NCI-H146 treated with DMSO at 0.1 percent for 48 hours (cell line): ENCODE measurements at regions not wholly inside any gene's neighbourhood (a gene's known extent, or its start where the extent isn't known, plus 50 kb on each side); places are given as distances from the start of the nearest gene placed in this dataset.
"Not testable (repeated sequence)": the region's sequence is repeated elsewhere in the genome, so short reads cannot be mapped to it uniquely, and the experiment has no call there.

Experiments
- DNase-seq: peaks from one replicate; lab custom pipeline; 2025; ENCODE audit not compliant: unreplicated experiment; lab: John Stamatoyannopoulos, UW

DNA sequence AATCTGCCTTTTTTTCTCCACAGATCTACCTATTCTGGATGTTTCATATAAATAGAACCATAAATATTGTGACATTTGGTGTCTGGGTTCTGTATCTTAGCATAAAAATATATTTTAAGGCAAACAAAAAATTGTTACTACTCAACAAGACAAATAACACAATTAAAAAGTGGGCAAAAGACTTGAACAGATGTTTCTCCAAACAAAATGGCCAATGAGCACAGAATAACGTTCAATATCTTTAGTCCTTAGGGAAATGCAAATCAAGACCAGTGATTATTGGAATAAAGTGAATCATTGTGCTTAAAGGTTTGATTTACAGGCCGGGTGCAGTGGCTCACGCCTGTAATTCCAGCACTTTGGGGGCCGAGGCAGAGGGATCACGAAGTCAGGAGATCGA is 1331.3 kb downstream of the AACS start:
- DNase-seq: no peak

DNA sequence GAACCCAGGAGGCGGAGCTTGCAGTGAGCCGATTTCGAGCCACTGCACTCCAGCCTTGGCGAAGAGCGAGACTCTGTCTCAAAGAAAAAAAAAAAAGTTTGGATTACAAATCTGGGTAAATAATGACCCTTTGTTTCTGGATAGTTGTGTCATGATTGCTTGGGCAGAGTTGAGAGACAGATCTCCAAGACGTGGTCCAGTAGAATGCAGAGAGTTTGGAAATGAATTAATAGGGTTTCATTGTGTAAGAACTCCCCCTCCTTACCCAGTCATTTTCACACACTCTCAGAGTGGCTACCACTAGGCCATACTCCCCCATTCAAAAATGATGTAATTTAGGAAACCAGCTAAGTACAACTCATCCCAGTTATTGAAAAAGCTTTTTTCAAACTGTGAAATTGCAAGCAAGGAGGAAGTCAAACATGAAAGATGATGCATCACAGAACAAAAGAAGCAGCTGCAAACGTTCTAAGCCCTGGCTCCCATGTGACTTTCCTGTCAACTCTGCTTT is 1331.9 kb downstream of the AACS start:
- DNase-seq: no peak

DNA sequence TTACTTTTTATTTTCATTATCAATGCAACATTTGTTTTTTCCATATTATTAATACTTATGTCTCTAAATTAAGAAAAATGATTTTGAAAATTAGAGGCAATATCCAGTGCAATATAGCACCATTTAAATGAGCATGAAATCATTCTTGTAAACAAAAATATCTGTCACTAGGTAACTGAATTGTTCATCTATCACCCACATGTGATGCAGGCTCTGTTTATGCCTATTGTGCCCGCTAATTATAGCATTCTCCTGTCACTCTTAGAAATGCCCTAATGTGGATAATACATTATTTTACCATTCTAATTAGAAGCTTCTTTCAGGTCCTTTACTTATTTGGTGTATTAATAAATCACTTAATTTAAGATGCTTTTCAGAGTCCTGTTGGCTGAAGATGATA is 1332.4 kb downstream of the AACS start:
- no peak for DNase-seq

DNA sequence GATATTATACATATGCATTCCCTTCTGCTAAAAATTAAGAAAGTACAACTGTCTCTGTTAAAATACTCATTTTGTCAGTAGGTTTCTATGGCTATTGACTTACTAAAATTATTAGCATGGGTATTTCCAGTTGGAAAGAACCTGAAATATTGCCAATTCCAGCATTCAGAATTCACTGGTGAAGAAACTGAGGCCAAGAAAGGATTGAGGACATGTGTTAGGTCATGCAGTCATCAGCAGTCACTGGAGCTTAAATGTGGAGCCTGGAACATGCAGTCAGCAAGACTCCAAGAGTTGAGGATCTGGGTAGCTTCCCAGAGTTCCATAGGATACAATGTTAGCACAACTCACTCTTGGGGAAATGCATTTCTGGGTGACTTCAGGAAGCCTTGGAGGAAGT is 1335.6 kb downstream of the AACS start:
- no peak for DNase-seq

DNA sequence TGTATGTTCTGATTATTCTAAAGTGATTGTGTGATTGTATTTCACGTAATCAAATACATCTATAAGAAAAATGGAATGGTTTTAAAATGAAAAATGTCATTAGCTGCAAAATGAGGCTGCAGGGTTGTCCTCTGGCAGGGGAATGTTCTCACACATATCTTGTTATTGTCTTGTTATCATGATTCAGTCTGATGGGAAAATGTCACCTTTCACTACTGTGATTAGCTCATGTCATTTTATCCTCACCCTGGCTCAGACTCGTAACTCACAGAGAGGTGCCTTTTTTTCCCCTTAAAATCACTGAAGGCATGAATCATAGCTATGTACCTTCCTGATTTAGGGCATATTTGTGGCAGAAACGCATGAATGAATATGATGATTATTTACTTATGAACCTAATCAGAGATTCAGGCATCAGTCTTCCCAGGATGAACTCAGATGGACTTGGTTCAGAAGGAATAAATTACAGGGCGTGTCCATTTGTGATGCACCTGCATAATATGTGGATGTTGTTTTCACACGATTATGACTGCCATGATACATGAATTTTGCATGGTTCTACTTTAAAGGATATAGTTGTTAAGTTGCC is 1339.2 kb downstream of the AACS start:
- no peak for DNase-seq

DNA sequence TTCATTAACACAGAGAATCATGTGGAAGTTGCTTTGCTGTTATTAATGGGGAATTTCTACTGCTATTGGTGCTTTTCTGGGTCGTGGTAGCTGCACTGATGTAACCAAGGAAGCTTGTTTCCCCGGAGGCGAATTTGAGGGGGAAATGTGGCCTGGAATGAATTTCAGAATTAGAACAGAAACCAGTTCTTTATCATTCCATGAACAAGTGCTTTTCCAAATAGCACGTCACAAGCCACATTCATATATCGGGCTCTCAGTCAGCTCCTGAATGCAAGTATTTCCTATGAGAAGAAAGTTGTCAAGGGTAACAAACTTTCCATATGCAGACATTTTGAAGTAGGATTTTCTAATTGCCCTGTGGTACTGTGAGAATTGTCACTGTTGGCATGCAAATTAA is 1353.2 kb downstream of the AACS start:
- no peak for DNase-seq

DNA sequence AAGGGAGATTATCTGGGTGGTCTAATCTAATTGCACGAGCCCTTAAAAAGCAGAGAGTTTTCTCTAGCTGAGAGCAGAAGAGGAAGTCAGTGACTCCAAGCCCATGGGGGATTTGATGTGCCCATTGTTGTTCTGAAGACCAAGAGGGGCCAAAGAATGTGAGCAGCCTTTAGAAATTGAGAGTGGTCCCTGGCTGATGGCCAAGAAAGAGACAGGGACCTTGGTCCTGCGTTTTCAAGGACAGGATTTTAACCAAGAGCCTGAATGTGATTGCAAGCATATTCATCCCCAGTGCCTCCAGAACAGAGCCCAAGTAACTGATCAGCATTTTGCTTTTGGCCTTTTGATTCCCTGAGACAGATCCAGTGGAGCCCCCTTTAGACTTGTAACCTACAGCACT is 1353.9 kb downstream of the AACS start:
- DNase-seq: no peak

DNA sequence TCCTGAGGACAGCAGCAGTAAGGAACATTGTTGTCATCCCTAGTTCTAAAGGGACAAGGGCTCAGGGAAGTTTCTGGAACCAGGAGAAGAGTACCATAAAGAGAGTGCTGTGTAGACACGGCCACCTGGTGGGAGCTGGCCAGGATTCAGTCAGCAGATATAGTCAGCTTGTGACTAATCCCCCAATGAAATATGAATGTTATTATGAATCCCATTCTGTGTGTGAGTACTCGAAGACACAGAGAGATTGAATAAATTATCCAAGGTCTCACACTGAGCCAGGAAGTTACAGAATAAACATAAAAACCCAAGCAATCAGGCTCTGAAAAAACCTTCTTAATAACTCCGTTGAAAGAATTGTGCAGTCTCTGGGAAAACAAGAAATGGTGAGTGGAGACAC is 1359.5 kb downstream of the AACS start:
- no peak for DNase-seq

DNA sequence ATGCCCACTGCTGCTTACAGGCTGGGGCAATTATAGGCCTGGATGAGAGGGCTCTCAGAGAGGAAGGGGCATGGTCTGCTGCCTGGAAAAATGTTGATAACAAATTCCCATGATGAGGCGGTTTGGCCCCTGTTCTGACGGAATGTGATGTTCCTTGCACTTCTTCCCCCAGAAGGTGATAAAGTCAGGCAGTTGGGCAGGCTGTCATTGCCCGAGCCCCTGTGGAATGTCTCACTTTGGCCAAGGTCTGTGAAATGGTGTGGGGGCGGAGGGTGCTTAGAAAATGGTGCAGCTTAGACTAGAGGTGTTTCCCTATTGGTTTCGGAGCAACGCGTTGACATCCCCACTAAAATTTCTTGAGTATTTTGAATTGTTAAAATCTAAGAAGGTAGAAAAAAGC is 1360.0 kb downstream of the AACS start:
- DNase-seq: no peak

DNA sequence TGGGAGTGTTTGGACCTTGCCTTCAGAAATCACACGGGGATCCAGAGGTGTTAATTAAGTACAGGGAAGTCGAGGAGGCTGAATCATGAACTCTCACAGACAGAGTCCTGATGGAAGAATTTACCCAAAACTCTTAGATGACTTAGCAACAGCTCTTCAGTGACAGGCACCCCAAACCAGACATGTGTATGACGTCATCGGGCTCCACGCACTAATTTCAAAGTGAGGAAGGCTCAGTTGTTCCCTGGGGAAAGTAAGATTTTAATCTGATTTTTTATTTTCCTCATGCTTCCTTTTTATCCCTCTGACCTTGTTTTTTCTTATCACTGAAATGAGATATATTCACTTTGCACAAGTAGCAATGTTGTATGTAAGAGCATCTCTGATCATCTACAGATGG is 1363.5 kb downstream of the AACS start:
- DNase-seq: no peak

DNA sequence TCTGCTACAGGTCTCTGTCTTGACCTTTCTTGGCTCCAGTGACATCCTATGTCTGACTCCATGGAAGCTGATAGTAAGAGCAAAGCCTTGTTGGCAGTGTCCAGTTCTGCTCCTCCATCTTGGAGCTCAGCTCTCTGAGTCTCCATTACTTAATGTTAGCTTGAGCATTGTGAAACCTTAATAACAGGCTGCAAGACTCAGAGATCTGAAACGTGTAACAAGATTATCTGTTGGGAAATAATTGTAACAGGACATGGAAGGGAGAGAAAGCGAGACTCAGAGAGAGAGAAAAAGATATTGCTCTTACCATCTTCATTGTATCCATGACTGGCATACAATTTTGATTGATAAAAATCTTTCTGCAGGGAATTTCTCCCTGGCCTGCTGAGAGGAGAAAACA is 1365.7 kb downstream of the AACS start:
- no peak for DNase-seq

DNA sequence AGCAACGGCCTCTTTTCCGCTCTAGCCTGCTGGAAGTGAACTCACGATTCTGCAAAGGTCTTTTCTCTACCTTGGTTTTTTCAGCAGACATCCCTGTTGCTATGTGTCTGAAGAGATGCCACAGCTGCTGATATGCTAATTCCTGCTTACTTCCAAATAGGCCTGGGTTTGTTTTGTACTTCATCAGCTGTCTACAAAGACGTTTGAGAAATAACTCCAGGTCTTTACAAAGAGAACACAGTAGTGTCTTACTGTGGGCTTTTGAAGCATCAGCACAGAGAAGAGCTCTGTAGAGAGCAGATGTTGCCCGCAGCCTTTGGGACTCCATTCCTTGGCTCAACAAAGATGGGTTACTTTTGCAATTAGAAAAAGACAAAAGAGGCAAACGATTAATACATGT is 1366.5 kb downstream of the AACS start:
- no peak for DNase-seq

DNA sequence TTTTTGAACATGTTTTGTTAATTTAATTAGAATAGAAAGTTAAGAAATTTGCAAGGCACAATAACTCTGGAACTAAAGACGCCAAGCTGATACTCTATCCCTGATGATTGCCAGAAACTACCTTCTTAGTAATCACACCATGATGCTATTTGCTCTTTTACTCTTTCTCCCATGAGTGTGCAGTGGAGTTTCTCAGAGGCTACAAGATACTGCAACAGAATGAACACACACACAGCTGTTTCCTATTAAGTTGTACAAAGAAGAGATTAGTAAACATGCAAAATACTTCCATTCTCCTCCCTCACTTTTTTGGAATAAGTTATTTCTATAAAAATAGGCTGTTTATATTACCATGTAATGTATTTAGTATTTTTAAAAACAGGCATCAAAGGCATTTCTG is 1367.5 kb downstream of the AACS start:
- DNase-seq: no peak

DNA sequence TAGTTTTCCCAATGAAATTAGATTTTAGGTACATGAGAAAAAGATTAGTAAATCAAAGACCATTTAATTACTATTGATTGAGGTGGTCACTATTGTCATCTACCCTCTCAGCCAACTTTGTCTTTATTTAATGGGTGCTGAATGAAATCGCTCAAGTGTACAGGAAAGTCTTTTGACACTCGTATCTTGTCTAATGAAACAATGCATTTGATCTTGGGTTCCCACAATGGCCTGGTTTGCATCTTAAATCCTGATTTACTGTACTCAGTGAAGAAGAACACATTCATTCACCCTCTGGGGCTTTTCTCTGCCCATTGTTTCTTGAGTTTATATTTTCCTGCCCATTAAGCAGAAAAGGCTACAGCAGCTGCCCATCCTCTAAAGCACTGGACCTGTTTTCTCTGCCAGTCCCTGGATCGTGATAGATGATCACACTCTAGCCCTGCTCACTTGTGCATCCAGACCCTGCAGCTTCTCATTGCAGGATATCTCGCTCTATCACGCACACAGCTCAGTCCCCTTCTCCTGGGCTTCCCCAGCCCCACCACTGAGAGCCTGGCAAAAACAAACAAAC is 1369.3 kb downstream of the AACS start:
- no peak for DNase-seq

DNA sequence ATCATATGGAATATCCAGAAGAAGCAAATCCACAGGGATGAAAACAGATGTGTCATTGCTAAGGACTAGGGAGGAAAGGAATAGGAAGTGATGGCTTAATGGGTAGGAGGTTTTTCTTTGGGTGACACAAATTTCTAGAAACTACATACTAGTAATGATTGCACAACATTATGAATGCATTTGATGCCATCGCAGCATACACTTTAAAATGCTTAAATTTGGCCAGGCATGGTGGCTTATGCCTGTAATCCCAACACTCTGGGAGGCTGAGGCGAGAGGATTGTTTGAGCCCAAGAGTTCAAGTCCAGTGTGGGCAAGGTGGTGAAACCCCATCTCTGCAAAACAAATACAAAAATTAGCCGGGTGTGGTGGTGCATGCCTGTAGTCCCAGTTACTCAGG is 1370.8 kb downstream of the AACS start:
- no peak for DNase-seq

DNA sequence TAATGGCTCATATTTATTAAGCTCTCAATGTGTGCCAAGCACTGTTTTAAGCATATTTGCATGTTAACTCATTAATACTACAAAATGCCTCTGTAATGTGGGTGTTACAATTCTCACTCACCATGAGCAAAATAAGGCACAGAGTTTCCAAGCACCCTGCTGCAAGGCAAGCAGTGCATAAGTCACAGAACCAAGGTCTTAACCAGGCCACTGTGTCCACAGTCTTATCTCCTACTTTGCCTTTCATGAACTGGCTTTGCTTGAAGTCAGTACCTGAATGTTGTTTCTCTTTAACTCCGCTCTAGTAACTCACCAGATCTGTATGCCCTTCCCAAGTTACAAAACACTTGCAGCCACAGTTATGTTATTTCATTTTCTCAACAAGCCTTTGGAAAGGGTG is 1372.7 kb downstream of the AACS start:
- no peak for DNase-seq

DNA sequence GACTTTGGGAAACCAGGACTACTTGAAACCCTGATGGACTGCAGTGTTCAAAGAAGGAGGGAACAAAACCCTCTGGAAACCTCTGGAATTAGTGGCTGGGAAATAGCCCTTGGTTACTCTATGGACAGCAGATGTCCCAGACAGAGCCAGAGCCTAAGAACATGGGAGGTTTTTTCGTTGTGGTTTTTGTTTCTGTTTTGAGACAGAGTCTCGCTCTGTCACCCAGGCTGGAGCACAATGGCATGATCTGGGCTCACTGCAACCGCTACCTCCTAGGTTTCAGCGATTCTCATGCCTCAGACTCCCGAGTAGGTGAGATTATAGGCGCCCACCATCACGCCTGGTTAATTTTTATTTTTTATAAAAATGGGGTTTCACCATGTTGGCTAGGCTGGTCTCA is 1378.7 kb downstream of the AACS start:
- no peak for DNase-seq

DNA sequence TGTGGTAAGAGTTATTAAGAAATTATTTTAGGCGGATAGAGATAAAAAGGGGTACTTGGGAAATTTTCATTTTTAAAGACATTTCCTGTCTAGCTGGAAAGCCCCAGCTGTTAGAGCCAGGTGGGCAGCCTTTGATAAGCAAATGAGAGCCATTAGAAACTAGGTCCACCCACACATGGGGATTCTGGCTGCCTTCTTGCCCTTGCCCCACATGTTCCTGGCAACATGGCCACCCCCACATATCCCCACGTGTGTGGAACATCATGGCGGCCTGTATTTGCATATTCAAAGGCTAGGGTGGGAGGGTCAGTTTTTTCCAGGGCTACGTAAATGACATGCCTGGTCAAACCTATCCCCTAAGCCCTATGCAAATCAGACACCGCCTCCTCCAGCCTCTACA is 1382.1 kb downstream of the AACS start:
- DNase-seq: no peak

DNA sequence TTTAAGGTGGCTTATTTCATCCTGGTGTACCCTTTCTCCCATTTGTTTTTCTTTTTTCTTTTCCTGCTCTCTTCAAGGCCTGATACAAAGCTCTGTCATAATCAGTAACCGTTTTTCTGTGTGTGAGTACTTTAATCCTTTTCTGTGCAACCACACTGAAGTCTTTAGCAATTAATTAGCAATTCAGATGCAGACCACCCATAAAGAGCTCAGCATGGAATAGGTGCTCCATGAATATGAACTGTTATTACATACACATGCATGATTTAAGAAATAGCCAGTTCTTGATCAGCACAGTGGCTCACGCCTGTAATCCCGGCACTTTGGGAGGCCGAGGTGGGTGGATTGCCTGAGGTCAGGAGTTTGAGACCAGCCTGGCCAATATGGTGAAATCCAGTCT is 1386.6 kb downstream of the AACS start:
- DNase-seq: no peak

DNA sequence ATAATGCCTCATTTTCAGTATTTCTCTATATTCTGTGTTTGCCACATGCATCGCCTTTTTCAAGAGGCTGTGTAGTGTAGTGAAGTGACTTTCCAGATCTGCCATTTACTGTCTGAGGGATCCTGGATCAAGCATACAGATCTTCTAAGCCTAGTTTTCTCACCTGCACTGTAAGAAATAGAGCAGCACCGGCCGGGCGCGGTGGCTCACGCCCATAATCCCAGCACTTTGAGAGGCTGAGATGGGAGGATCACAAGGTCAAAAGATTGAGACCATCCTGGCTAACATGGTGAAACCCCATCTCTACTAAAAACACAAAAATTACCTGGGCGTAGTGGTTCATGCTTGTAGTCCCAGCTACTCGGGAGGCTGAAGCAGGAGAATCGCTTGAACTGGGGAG is 1387.5 kb downstream of the AACS start:
- DNase-seq: not testable (repeated sequence)

DNA sequence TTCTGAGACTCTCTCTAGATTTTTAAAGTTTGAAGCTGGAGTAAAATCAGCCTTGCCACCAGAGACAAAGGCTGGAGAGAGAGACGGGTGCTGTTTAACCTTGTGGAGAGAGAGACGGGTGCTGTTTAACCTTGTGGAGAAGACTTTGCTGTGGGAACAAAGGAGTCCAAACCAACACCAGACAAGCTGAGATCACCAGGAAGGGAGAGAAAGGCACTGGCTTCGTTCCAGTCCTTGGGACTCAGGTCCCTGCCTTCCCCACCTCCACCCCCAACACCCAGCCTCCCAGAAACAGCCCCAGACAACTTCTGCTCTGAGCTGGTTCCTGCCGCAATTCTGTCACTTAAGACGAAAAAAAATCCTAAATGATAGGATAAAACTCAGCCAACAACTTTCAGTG is 1389.3 kb downstream of the AACS start:
- DNase-seq: no peak

DNA sequence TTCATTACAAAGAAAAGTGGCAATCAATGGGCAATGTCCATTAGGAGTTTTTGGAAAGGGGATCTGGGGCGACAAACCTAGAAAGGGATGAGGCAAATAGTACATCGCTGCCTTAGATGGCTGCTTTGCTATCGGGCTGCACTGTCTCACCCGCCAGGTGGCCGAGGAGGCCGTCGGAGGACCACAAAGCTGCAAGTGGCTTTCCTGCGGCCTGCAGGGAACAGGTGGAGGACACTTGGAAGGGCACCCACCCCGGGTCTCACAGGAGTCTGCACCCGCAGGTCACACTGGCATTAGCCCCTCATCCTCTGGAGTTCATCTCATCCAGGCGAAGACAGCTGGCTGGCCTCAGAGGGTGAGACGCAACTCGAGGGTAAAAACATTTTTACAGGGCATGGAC is 1392.5 kb downstream of the AACS start:
- DNase-seq: no peak

DNA sequence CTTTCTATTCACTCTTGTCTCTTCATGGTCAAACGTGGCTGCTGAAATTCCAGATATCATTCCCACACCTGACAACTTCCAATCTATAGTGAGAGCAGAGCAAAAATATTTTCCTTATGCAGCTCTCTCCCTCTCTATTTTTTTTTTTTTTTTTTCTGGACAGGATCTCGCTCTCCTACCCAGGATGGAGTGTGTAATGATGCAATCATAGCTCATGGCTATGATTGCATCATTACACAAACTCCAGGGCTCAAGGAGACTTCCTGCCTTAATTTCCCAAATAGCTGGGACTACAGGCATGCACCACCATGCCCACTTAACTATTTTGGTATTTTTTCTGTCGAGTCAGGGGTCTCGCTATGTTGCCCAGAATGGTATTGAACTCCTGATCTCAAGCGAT is 1398.9 kb downstream of the AACS start:
- DNase-seq: no peak
